Trophoblast cell (in vitro differentiated cells and primary cell): ENCODE measurements at regions not wholly inside any gene's neighbourhood (a gene's known extent, or its start where the extent isn't known, plus 50 kb on each side); places are given as distances from the start of the nearest gene placed in this dataset.

Experiments used
- DNase-seq, 2 donors: peaks; one replicate each; pipeline ENCODE4 v3.0.0-alpha.2; 2016
- H2AFZ ChIP-seq: 2 replicates; pipeline ENCODE4 v1.6.1; 2013; ENCODE audit warnings: low read length, moderate library complexity, mild to moderate bottlenecking; ENCODE audit not compliant: insufficient read depth, poor library complexity
- H2AK5ac ChIP-seq: 2 replicates; pipeline ENCODE4 v1.6.1; 2013; ENCODE audit warnings: mild to moderate bottlenecking, low read length
- H2BK120ac ChIP-seq: 2 replicates; pipeline ENCODE4 v1.6.1; 2013; ENCODE audit warnings: low read length, mild to moderate bottlenecking, moderate library complexity; ENCODE audit not compliant: insufficient read depth, poor library complexity
- H2BK12ac ChIP-seq: 2 replicates; pipeline ENCODE4 v1.6.1; 2013; ENCODE audit warnings: mild to moderate bottlenecking, low read length, moderate library complexity
- H2BK5ac ChIP-seq: 2 replicates; pipeline ENCODE4 v1.6.1; 2013; ENCODE audit warnings: low read length, low read depth, moderate library complexity, mild to moderate bottlenecking; ENCODE audit not compliant: poor library complexity
- H3K14ac ChIP-seq: 2 replicates; pipeline ENCODE4 v1.6.1; 2013; ENCODE audit warnings: mild to moderate bottlenecking, low read length
- H3K18ac ChIP-seq: 2 replicates; pipeline ENCODE4 v1.6.1; 2013; ENCODE audit warnings: mild to moderate bottlenecking, low read length
- H3K23ac ChIP-seq: 2 replicates; pipeline ENCODE4 v1.6.1; 2013; ENCODE audit warnings: low read length
- H3K27ac ChIP-seq: 2 replicates; pipeline ENCODE4 v1.5.1; 2013; ENCODE audit warnings: low read depth, mild to moderate bottlenecking, inconsistent platforms, low read length, moderate library complexity
- H3K27me3 ChIP-seq: 2 replicates; pipeline ENCODE4 v1.6.1; 2013; ENCODE audit warnings: inconsistent platforms, mild to moderate bottlenecking, low read length, moderate library complexity; ENCODE audit not compliant: insufficient read depth
- H3K36me3 ChIP-seq, 2 experiments: 1 replicate in 1 of 2; 2 replicates in 1 of 2; pipeline ENCODE4 v1.6.1; 2013; ENCODE audit warnings: low read length in 2 of 2, mild to moderate bottlenecking in 2 of 2, moderate library complexity in 1 of 2; ENCODE audit not compliant: insufficient read depth in 2 of 2, control insufficient read depth in 1 of 2
- H3K4ac ChIP-seq: 2 replicates; pipeline ENCODE4 v1.6.1; 2013; ENCODE audit warnings: low read depth, mild to moderate bottlenecking, low read length, moderate library complexity
- H3K4me1 ChIP-seq, 2 experiments: 1 replicate in 1 of 2; 2 replicates in 1 of 2; pipeline ENCODE4 v1.6.1; 2013; ENCODE audit warnings: low read length in 2 of 2, mild to moderate bottlenecking in 2 of 2, moderate library complexity in 1 of 2; ENCODE audit not compliant: insufficient read depth in 2 of 2, control insufficient read depth in 1 of 2
- H3K4me2 ChIP-seq: 2 replicates; pipeline ENCODE4 v1.6.1; 2013; ENCODE audit warnings: inconsistent platforms, mild to moderate bottlenecking, low read length, moderate library complexity
- H3K4me3 ChIP-seq: 2 replicates; pipeline ENCODE4 v1.5.1; 2013; ENCODE audit warnings: mild to moderate bottlenecking, low read depth, low read length, inconsistent platforms
- H3K79me1 ChIP-seq: one replicate; pipeline ENCODE4 v1.6.1; 2013; ENCODE audit warnings: low read length
- H3K79me2 ChIP-seq: 2 replicates; pipeline ENCODE4 v1.6.1; 2013; ENCODE audit warnings: low read length, mild to moderate bottlenecking; ENCODE audit not compliant: control insufficient read depth, insufficient read depth, poor library complexity
- H3K9ac ChIP-seq: 2 replicates; pipeline ENCODE4 v1.6.1; 2013; ENCODE audit warnings: mild to moderate bottlenecking, low read length
- H3K9me3 ChIP-seq: 2 replicates; pipeline ENCODE4 v1.6.1; 2013; ENCODE audit warnings: low read depth, mild to moderate bottlenecking, control low read depth, inconsistent platforms, low read length; ENCODE audit not compliant: insufficient read depth
- H4K12ac ChIP-seq: 2 replicates; pipeline ENCODE4 v1.6.1; 2013; ENCODE audit warnings: low read depth, mild to moderate bottlenecking, low read length, moderate library complexity
- H4K8ac ChIP-seq: 2 replicates; pipeline ENCODE4 v1.6.1; 2013; ENCODE audit warnings: low read depth, mild to moderate bottlenecking, low read length, moderate library complexity
- H4K91ac ChIP-seq: one replicate; pipeline ENCODE4 v1.6.1; 2013; ENCODE audit warnings: low read depth, mild to moderate bottlenecking, low read length, moderate library complexity
- WGBS: extraction: QIAGEN DNeasy Blood & Tissue Kit; methylation state at CpG from one replicate; pipeline ENCODE4 v1.1.7; 2013; ENCODE audit warnings: missing lambda C conversion rate; ENCODE audit not compliant: insufficient read length, insufficient coverage; ENCODE audit errors: extremely low coverage; 5-methylcytosine and 5-hydroxymethylcytosine counted together

DNA sequence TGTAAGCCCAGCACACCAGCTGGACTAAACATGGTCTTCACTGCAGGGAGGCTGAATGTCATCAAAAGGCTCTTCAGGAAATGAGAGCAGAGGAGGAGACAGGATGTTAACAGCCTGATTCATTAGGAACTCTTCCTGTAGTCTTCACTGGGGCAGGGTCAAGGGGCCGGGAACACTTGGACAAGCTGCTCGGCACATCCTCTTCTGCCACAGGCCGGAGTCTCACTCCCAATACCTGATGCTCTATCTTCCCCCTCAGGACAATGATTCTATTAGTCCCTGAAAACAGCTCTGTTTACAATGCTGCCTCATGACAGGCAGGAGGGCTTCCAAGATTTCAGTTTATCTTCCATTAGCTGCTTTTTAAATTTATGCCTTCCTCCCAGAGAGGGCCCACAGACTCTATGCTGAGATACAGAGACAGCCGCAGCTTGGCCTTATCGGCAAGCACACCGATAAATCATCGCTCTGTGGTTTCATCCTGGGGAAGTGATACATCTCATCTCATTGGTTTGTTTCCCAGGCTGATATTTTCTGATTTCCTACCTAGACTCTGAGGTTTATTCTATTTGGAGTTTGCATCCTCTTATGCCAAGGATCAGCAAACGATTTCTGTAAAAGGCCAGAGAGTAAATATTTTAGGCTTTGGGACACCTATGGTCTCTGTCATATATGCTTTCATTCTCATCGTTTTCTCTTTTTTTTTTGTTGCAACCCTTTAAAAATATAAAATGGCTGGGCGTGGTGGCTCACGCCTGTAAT, 214.0 kb upstream of the ASIC2 start:
- H3K4ac ChIP-seq: no peak overlapping the region
- no CpG with 5 or more reads among the region's 11 CpGs for whole genome bisulfite sequencing
- H4K8ac ChIP-seq: no peak overlapping the region
- no peak overlapping the region for H4K91ac ChIP-seq
- no peak overlapping the region for H3K4me2 ChIP-seq
- H2AFZ ChIP-seq: no peak overlapping the region
- H3K18ac ChIP-seq: no peak overlapping the region
- H3K79me1 ChIP-seq: no peaks in the 10 kb centered on the region
- no peaks in the 10 kb centered on the region for H3K9me3 ChIP-seq
- H2AK5ac ChIP-seq: no peak overlapping the region
- no peak for DNase-seq
- H3K4me1 ChIP-seq: no peaks in the 10 kb centered on the region
- no peak overlapping the region for H3K9ac ChIP-seq
- no peak overlapping the region for H3K14ac ChIP-seq
- H4K12ac ChIP-seq: no peak overlapping the region
- H2BK5ac ChIP-seq: no peak overlapping the region
- H3K27ac ChIP-seq: no peak overlapping the region
- no peaks in the 10 kb centered on the region for H3K79me2 ChIP-seq
- H2BK12ac ChIP-seq: no peak overlapping the region
- H2BK120ac ChIP-seq: no peak overlapping the region
- no peak overlapping the region for H3K23ac ChIP-seq
- no peaks in the 10 kb centered on the region for H3K27me3 ChIP-seq
- H3K36me3 ChIP-seq: no peaks in the 10 kb centered on the region
- no peak overlapping the region for H3K4me3 ChIP-seq

DNA sequence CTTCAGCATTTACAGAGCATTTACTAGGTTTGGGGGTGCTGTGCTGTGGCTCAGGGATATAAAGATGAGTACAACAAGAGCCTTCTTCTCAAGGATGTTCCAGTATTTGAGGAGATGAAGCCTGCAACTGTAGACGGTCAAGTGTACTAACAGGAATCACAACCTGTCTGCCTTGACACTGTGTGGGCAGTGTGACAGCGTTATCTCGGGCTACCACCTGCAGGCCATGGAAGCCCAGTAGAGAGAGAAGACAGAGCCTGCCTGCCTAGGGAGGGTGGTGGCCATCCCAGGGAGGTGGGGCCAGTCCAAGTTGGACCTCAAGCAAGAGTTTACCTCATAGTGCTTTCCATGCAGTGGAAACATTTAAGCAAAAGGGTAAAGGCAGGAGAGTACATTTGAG, 215.1 kb upstream of the ASIC2 start:
- H3K9ac ChIP-seq: no peak overlapping the region
- WGBS: no CpG with 5 or more reads among the region's 3 CpGs
- H3K79me1 ChIP-seq: no peaks in the 10 kb centered on the region
- H3K36me3 ChIP-seq: no peaks in the 10 kb centered on the region
- no peak overlapping the region for H2BK12ac ChIP-seq
- no peak overlapping the region for H3K14ac ChIP-seq
- H3K9me3 ChIP-seq: no peaks in the 10 kb centered on the region
- no peak overlapping the region for H3K27ac ChIP-seq
- no peaks in the 10 kb centered on the region for H3K4me1 ChIP-seq
- H2AFZ ChIP-seq: no peak overlapping the region
- no peaks in the 10 kb centered on the region for H3K79me2 ChIP-seq
- no peak overlapping the region for H3K18ac ChIP-seq
- no peak overlapping the region for H3K23ac ChIP-seq
- no peaks in the 10 kb centered on the region for H3K27me3 ChIP-seq
- H2AK5ac ChIP-seq: no peak overlapping the region
- no peak for DNase-seq
- H2BK120ac ChIP-seq: no peak overlapping the region
- no peak overlapping the region for H3K4me3 ChIP-seq
- no peak overlapping the region for H4K12ac ChIP-seq
- no peak overlapping the region for H4K8ac ChIP-seq
- no peak overlapping the region for H2BK5ac ChIP-seq
- no peak overlapping the region for H4K91ac ChIP-seq
- H3K4ac ChIP-seq: no peak overlapping the region
- H3K4me2 ChIP-seq: no peak overlapping the region

DNA sequence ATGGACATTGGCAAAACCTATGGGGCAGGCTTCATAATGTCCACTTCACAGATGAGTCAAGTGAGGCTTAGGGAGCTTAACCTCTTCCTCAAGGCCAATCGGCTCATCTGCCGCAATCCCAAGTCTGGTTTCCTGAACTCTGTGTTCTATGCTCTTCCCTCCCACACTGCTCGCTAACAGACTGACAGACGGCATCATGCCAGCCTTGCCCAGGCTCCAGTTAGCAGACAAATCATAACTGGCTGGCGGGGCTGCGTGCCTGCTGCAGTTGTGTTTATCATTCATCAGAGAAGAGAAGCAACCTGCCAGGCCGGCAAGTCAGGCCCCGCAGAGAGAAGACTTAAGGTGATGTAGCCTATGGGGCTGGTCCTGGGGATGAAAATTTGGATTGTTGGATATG, 216.2 kb upstream of the ASIC2 start:
- Histone ChIP-seq H3K27ac (no peak overlapping the region), H3K79me1 (no peaks in the 10 kb centered on the region), H4K12ac (no peak overlapping the region), H3K79me2 (no peaks in the 10 kb centered on the region), H3K9me3 (peaks cover 5% of the 10 kb centered on the region), H3K36me3 (no peaks in the 10 kb centered on the region), H3K4ac (no peak overlapping the region), H2BK120ac (no peak overlapping the region), H3K27me3 (no peaks in the 10 kb centered on the region), H3K18ac (no peak overlapping the region), H3K23ac (no peak overlapping the region), H2BK12ac (no peak overlapping the region), H4K8ac (no peak overlapping the region), H3K9ac (no peak overlapping the region), H2BK5ac (no peak overlapping the region), H3K4me1 (no peaks in the 10 kb centered on the region), H2AFZ (no peak overlapping the region), H3K14ac (no peak overlapping the region), H4K91ac (no peak overlapping the region), H3K4me3 (no peak overlapping the region), H3K4me2 (no peak overlapping the region), H2AK5ac (no peak overlapping the region)
- DNase-seq: no peak
- no CpG with 5 or more reads among the region's 8 CpGs for WGBS

DNA sequence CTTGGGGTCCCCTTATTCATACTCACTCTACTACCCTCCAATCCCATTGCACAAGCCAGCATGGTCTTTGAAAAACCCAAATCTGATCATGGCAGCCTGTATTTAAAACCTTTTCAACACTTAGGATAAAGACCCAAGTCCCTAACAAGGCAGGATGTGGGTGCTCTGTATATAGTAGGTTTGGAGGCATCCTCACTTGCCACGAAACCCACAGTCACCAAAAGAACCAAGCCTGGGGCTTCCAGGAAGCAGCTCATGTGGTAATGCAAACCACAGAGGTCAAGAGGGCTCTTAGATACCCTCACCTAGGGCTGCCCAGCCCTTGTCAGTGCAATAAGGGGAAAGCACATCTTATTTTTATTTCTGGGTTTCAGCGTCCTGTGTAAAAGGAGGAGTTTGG, 218.6 kb upstream of the ASIC2 start:
- Histone ChIP-seq H3K4me1 (peaks cover 2 to 3% of the 10 kb centered on the region in 2 experiments), H4K91ac (no peak overlapping the region), H3K27ac (no peak overlapping the region), H4K12ac (no peak overlapping the region), H3K79me1 (no peaks in the 10 kb centered on the region), H2BK5ac (no peak overlapping the region), H3K18ac (no peak overlapping the region), H3K23ac (no peak overlapping the region), H4K8ac (no peak overlapping the region), H2BK120ac (no peak overlapping the region), H3K9me3 (peaks cover 6% of the 10 kb centered on the region), H2BK12ac (no peak overlapping the region), H3K14ac (no peak overlapping the region), H3K4me2 (no peak overlapping the region), H3K36me3 (no peaks in the 10 kb centered on the region), H2AK5ac (no peak overlapping the region), H2AFZ (no peak overlapping the region), H3K27me3 (no peaks in the 10 kb centered on the region), H3K4ac (no peak overlapping the region), H3K79me2 (no peaks in the 10 kb centered on the region), H3K4me3 (no peak overlapping the region), H3K9ac (no peak overlapping the region)
- DNase-seq: no peak
- no CpG with 5 or more reads among the region's 2 CpGs for WGBS
